Esophagus muscularis mucosa (tissue), 4 donors: ENCODE measurements at regions not wholly inside any gene's neighbourhood (a gene's known extent, or its start where the extent isn't known, plus 50 kb on each side); places are given as distances from the start of the nearest gene placed in this dataset.

ENCODE experiments used
- CTCF ChIP-seq, 3 experiments: fragments of 200-600 bp in 2 of 3; fragments of 450-650 bp in 1 of 3; sonication (generic) in 2 of 3; IDR thresholded peaks; one replicate each; pipeline ENCODE4 v1.5.1; 2017 to 2019; ENCODE audit warnings: antibody characterized with exemption in 3 of 3, mild to moderate bottlenecking in 2 of 3, moderate library complexity in 1 of 3
- EP300 ChIP-seq: sonication (generic); formaldehyde crosslinking; IDR thresholded peaks from one replicate; pipeline ENCODE4 v1.6.1; 2017; ENCODE audit warnings: antibody characterized with exemption
- POLR2AphosphoS5 ChIP-seq, 2 donors: sonication (generic); formaldehyde crosslinking; IDR thresholded peaks; one replicate each; pipeline ENCODE4 v1.6.1; 2017; ENCODE audit warnings: antibody characterized with exemption in 2 of 2

GRCh38 chr22:35150183-35151107 is 84.5 kb downstream of the ISX start:
- TF ChIP-seq CTCF (IDR thresholded peaks at IDR 0.05) (peak; percentile 44 to 63 (median 61)), POLR2AphosphoS5 (IDR thresholded peaks at IDR 0.05) (no peak), EP300 (no peak)
